ENCODE measurements at regions not wholly inside any gene's neighbourhood (a gene's known extent, or its start where the extent isn't known, plus 50 kb on each side); places are given as distances from the start of the nearest gene placed in this dataset.

GRCh38 chrY:8386053-8386452 is 951.2 kb upstream of the TSPY4 start:
- TF ChIP-seq CTCF (IDR thresholded peaks at IDR 0.05; ENCODE audit: control insufficient read depth, extremely low read depth, insufficient read depth), result no peak
- no peak overlapping the region for H3K4me3 ChIP-seq (ENCODE audit: low read depth, low read length)
- DNase-seq (ENCODE audit: low read depth), result no peak

GRCh38 chrY:8388512-8388911 is 948.8 kb upstream of the TSPY4 start:
- no peak for TF ChIP-seq CTCF (IDR thresholded peaks at IDR 0.05; ENCODE audit: control insufficient read depth, extremely low read depth, insufficient read depth)
- no peak for DNase-seq (ENCODE audit: low read depth)

GRCh38 chrY:8390310-8390709 is 947.0 kb upstream of the TSPY4 start:
- no peak for TF ChIP-seq CTCF (IDR thresholded peaks at IDR 0.05; ENCODE audit: control insufficient read depth, extremely low read depth, insufficient read depth)
- no peak for DNase-seq (ENCODE audit: low read depth)
- H3K4me3 ChIP-seq (ENCODE audit: low read depth, low read length), result no peak overlapping the region

More at GRCh38 chrY:8388512-8388911, 948.8 kb upstream of the TSPY4 start:
- no peak overlapping the region for H3K4me3 ChIP-seq (ENCODE audit: low read depth, low read length)

- DNase-seq (ENCODE audit: low read depth), result no peak
- no peak for TF ChIP-seq CTCF (IDR thresholded peaks at IDR 0.05; ENCODE audit: control insufficient read depth, extremely low read depth, insufficient read depth)
- no peak overlapping the region for H3K4me3 ChIP-seq (ENCODE audit: low read depth, low read length)
Observed at GRCh38 chrY:8393246-8393645, 944.0 kb upstream of the TSPY4 start.

GRCh38 chrY:8422906-8423305 is 914.4 kb upstream of the TSPY4 start:
- H3K4me3 ChIP-seq (ENCODE audit: low read depth, low read length), result no peak overlapping the region
- no peak for DNase-seq (ENCODE audit: low read depth)
- no peak for TF ChIP-seq CTCF (IDR thresholded peaks at IDR 0.05; ENCODE audit: control insufficient read depth, extremely low read depth, insufficient read depth)

- no peak for TF ChIP-seq CTCF (IDR thresholded peaks at IDR 0.05; ENCODE audit: control insufficient read depth, extremely low read depth, insufficient read depth)
- no peak for DNase-seq (ENCODE audit: low read depth)
Observed at GRCh38 chrY:8426433-8426832, 910.8 kb upstream of the TSPY4 start.

GRCh38 chrY:8437510-8437909 is 899.8 kb upstream of the TSPY4 start:
- H3K4me3 ChIP-seq (ENCODE audit: low read depth, low read length), result no peak overlapping the region
- no peak for TF ChIP-seq CTCF (IDR thresholded peaks at IDR 0.05; ENCODE audit: control insufficient read depth, extremely low read depth, insufficient read depth)
- no peak for DNase-seq (ENCODE audit: low read depth)

More at GRCh38 chrY:8426433-8426832, 910.8 kb upstream of the TSPY4 start:
- H3K4me3 ChIP-seq (ENCODE audit: low read depth, low read length), result no peak overlapping the region

All from LNCaP clone FGC (cell line).